ENCODE measurements at regions not wholly inside any gene's neighbourhood (a gene's known extent, or its start where the extent isn't known, plus 50 kb on each side); places are given as distances from the start of the nearest gene placed in this dataset.
"Not testable (repeated sequence)": the region's sequence is repeated elsewhere in the genome, so short reads cannot be mapped to it uniquely, and the experiment has no call there.

DNA sequence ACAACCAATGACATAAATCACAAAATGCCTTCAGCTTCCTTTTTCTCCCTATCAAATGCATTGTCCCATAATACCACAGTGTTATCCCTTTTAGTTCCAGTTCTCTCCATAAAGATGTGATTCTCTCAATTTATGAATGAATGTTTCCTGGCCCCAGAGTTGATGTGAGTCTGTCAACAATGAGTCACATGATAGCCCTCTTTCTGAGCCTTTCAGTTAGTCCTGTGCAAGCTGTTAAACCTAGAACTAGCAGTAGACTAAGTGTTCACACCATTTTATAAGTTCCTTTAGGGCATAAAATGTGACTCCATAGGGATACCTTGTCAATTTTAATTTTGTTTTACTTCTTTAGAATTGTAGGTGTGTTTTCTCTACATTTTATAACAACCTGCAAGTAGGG lies 129.5 kb downstream of the PABPC4L start:
- intact Hi-C loops (cut with DNase I) = no loop called here
- Histone ChIP-seq H3K27ac (no peak overlapping the region), H3K27me3 (no peaks in the 10 kb centered on the region), H3K36me3 (no peaks in the 10 kb centered on the region), H3K9me3 (no peaks in the 10 kb centered on the region), H3K4me3 (no peak overlapping the region), H3K4me1 (no peaks in the 10 kb centered on the region)
- no peak for DNase-seq (ENCODE audit: extremely low spot score in 2 of 2)
- no peak for TF ChIP-seq POLR2A (IDR thresholded peaks at IDR 0.05)
- no peak for TF ChIP-seq POLR2AphosphoS5 (IDR thresholded peaks at IDR 0.05; ENCODE audit: insufficient read depth in 1 of 2, low read depth in 1 of 2)
- TF ChIP-seq, protein P1, sequence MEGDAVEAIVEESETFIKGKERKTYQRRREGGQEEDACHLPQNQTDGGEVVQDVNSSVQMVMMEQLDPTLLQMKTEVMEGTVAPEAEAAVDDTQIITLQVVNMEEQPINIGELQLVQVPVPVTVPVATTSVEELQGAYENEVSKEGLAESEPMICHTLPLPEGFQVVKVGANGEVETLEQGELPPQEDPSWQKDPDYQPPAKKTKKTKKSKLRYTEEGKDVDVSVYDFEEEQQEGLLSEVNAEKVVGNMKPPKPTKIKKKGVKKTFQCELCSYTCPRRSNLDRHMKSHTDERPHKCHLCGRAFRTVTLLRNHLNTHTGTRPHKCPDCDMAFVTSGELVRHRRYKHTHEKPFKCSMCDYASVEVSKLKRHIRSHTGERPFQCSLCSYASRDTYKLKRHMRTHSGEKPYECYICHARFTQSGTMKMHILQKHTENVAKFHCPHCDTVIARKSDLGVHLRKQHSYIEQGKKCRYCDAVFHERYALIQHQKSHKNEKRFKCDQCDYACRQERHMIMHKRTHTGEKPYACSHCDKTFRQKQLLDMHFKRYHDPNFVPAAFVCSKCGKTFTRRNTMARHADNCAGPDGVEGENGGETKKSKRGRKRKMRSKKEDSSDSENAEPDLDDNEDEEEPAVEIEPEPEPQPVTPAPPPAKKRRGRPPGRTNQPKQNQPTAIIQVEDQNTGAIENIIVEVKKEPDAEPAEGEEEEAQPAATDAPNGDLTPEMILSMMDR (IDR thresholded peaks at IDR 0.05) = no peak

GRCh38 chr4:134070174-134070573 lies 131.4 kb downstream of the PABPC4L start:
- Histone ChIP-seq H3K4me3 (no peak overlapping the region), H3K27ac (no peak overlapping the region), H3K36me3 (no peaks in the 10 kb centered on the region), H3K4me1 (no peaks in the 10 kb centered on the region), H3K27me3 (no peaks in the 10 kb centered on the region), H3K9me3 (no peaks in the 10 kb centered on the region)
- intact Hi-C loops (cut with DNase I) = no loop called here
- DNase-seq (ENCODE audit: extremely low spot score in 2 of 2) = no peak
- TF ChIP-seq POLR2AphosphoS5 (IDR thresholded peaks at IDR 0.05; ENCODE audit: insufficient read depth in 1 of 2, low read depth in 1 of 2) = no peak
- TF ChIP-seq, protein P1 (IDR thresholded peaks at IDR 0.05) = no peak
- no peak for TF ChIP-seq POLR2A (IDR thresholded peaks at IDR 0.05)

GRCh38 chr4:134057356-134057755 lies 144.2 kb downstream of the PABPC4L start:
- peaks cover 3% of the 10 kb centered on the region for H3K9me3 ChIP-seq
- H3K27me3 ChIP-seq = no peaks in the 10 kb centered on the region
- DNase-seq (ENCODE audit: extremely low spot score in 2 of 2) = no peak
- H3K4me1 ChIP-seq = no peaks in the 10 kb centered on the region
- intact Hi-C loops (cut with DNase I) = no loop called here
- H3K4me3 ChIP-seq = no peak overlapping the region
- TF ChIP-seq, protein P1 (IDR thresholded peaks at IDR 0.05) = no peak
- no peak for TF ChIP-seq POLR2AphosphoS5 (IDR thresholded peaks at IDR 0.05; ENCODE audit: insufficient read depth in 1 of 2, low read depth in 1 of 2)
- TF ChIP-seq POLR2A (IDR thresholded peaks at IDR 0.05) = no peak
- H3K27ac ChIP-seq = no peak overlapping the region
- no peaks in the 10 kb centered on the region for H3K36me3 ChIP-seq

GRCh38 chr4:134046221-134046620 lies 155.4 kb downstream of the PABPC4L start:
- H3K4me3 ChIP-seq; H3K27ac ChIP-seq; H3K36me3 ChIP-seq; DNase-seq (ENCODE audit: extremely low spot score in 2 of 2); H3K9me3 ChIP-seq; intact Hi-C loops (cut with DNase I); H3K4me1 ChIP-seq; H3K27me3 ChIP-seq: not testable (repeated sequence)

GRCh38 chr4:134045411-134045810 lies 156.2 kb downstream of the PABPC4L start:
- intact Hi-C loops (cut with DNase I) = no loop called here
- no peak for DNase-seq (ENCODE audit: extremely low spot score in 2 of 2)
- Histone ChIP-seq H3K27me3 (no peaks in the 10 kb centered on the region), H3K36me3 (no peaks in the 10 kb centered on the region), H3K4me1 (no peaks in the 10 kb centered on the region), H3K9me3 (no peaks in the 10 kb centered on the region), H3K4me3 (no peak overlapping the region), H3K27ac (no peak overlapping the region)
- TF ChIP-seq, protein P1 (IDR thresholded peaks at IDR 0.05) = no peak
- TF ChIP-seq POLR2A (IDR thresholded peaks at IDR 0.05) = no peak
- no peak for TF ChIP-seq POLR2AphosphoS5 (IDR thresholded peaks at IDR 0.05; ENCODE audit: insufficient read depth in 1 of 2, low read depth in 1 of 2)

GRCh38 chr4:134043266-134043665 lies 158.3 kb downstream of the PABPC4L start:
- H3K9me3 ChIP-seq = no peaks in the 10 kb centered on the region
- no peaks in the 10 kb centered on the region for H3K36me3 ChIP-seq
- DNase-seq (ENCODE audit: extremely low spot score in 2 of 2) = no peak
- H3K4me3 ChIP-seq = no peak overlapping the region
- no peak overlapping the region for H3K27ac ChIP-seq
- H3K4me1 ChIP-seq = no peaks in the 10 kb centered on the region
- TF ChIP-seq POLR2AphosphoS5 (IDR thresholded peaks at IDR 0.05; ENCODE audit: insufficient read depth in 1 of 2, low read depth in 1 of 2) (no peak), POLR2A (IDR thresholded peaks at IDR 0.05) (no peak)
- TF ChIP-seq, protein P1 (IDR thresholded peaks at IDR 0.05) = no peak
- intact Hi-C loops (cut with DNase I) = no loop called here
- no peaks in the 10 kb centered on the region for H3K27me3 ChIP-seq
